ENCODE measurements at regions not wholly inside any gene's neighbourhood (a gene's known extent, or its start where the extent isn't known, plus 50 kb on each side); places are given as distances from the start of the nearest gene placed in this dataset.

DNA sequence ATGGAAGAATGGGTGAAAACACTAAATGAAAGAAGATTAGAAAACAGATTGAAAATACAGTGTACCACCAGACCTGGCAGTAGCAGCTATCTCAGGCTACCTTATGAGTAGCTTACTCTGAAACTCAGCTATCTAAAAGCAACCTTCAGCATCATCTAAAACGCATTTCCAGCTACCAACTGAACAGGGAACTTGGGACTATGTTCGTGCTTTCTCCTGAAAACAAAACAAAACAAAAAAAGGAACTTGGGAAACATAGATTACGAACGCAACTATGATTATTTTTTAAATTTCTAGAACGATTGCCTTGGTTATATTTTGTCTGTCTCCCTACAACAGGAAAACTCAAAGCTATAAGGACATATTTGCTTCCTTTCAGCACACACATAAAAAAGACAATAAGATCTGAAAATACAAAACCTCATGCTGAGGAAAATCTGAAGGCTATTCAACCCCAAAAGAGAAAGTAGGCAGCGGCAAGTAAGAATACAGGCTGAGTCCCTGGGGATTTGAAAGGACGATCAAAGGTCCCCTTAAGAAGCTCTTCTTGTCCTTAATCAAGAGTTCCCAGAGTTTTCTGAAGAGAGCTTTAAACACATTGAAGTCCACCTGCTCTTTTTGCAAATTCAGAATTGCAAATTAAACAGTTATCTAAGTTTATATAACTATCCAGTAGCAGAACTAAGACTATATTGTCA lies 53.4 kb downstream of the OR2K2 start:
- Histone ChIP-seq H3K27ac (replicated peaks) (no peak overlapping the region), H3K27me3 (ENCODE audit: insufficient read depth, poor library complexity, severe bottlenecking) (no peaks in the 10 kb centered on the region), H3K4me3 (replicated peaks; ENCODE audit: insufficient read depth, low read length) (no peak overlapping the region)
- TF ChIP-seq POLR2AphosphoS5 (IDR thresholded peaks at IDR 0.05; ENCODE audit: low read depth) (no peak), GABPA (IDR thresholded peaks at IDR 0.05; ENCODE audit: low read depth) (no peak), SPI1 (IDR thresholded peaks at IDR 0.05; ENCODE audit: borderline replicate concordance, low read depth) (no peak)
- TF ChIP-seq, protein P1, sequence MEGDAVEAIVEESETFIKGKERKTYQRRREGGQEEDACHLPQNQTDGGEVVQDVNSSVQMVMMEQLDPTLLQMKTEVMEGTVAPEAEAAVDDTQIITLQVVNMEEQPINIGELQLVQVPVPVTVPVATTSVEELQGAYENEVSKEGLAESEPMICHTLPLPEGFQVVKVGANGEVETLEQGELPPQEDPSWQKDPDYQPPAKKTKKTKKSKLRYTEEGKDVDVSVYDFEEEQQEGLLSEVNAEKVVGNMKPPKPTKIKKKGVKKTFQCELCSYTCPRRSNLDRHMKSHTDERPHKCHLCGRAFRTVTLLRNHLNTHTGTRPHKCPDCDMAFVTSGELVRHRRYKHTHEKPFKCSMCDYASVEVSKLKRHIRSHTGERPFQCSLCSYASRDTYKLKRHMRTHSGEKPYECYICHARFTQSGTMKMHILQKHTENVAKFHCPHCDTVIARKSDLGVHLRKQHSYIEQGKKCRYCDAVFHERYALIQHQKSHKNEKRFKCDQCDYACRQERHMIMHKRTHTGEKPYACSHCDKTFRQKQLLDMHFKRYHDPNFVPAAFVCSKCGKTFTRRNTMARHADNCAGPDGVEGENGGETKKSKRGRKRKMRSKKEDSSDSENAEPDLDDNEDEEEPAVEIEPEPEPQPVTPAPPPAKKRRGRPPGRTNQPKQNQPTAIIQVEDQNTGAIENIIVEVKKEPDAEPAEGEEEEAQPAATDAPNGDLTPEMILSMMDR (IDR thresholded peaks at IDR 0.05; ENCODE audit: insufficient read depth, low read length) = no peak
- TF ChIP-seq, protein P2, sequence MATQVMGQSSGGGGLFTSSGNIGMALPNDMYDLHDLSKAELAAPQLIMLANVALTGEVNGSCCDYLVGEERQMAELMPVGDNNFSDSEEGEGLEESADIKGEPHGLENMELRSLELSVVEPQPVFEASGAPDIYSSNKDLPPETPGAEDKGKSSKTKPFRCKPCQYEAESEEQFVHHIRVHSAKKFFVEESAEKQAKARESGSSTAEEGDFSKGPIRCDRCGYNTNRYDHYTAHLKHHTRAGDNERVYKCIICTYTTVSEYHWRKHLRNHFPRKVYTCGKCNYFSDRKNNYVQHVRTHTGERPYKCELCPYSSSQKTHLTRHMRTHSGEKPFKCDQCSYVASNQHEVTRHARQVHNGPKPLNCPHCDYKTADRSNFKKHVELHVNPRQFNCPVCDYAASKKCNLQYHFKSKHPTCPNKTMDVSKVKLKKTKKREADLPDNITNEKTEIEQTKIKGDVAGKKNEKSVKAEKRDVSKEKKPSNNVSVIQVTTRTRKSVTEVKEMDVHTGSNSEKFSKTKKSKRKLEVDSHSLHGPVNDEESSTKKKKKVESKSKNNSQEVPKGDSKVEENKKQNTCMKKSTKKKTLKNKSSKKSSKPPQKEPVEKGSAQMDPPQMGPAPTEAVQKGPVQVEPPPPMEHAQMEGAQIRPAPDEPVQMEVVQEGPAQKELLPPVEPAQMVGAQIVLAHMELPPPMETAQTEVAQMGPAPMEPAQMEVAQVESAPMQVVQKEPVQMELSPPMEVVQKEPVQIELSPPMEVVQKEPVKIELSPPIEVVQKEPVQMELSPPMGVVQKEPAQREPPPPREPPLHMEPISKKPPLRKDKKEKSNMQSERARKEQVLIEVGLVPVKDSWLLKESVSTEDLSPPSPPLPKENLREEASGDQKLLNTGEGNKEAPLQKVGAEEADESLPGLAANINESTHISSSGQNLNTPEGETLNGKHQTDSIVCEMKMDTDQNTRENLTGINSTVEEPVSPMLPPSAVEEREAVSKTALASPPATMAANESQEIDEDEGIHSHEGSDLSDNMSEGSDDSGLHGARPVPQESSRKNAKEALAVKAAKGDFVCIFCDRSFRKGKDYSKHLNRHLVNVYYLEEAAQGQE (IDR thresholded peaks at IDR 0.05; ENCODE audit: insufficient replicate concordance, low read depth) = no peak
- DNase-seq (ENCODE audit: low read depth in 1 of 2, low spot score in 1 of 2) = no peak

DNA sequence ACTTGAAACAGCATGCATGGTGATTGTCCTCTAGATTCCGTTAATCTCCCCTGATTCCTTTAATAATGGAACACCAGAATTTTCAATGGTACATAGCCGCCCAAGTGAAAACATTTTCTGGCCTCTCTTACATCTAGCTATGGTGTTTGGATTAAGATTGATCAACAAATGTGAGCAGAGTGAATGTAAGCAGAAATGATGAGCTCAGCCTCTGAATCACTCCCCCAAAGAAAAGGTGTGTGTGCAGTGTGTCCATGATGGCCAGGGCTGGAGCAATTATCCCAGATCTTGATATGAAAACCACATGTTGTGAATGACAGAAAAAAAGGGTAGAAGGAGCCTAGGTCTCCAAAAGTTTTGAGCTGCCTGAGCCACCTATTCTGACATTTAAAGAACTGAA lies 55.3 kb downstream of the OR2K2 start:
- Histone ChIP-seq H3K27me3 (ENCODE audit: insufficient read depth, poor library complexity, severe bottlenecking) (no peaks in the 10 kb centered on the region), H3K4me3 (replicated peaks; ENCODE audit: insufficient read depth, low read length) (no peak overlapping the region), H3K27ac (replicated peaks) (no peak overlapping the region)
- TF ChIP-seq, protein P1 (IDR thresholded peaks at IDR 0.05; ENCODE audit: insufficient read depth, low read length) = no peak
- TF ChIP-seq, protein P2 (IDR thresholded peaks at IDR 0.05; ENCODE audit: insufficient replicate concordance, low read depth) = no peak
- TF ChIP-seq GABPA (IDR thresholded peaks at IDR 0.05; ENCODE audit: low read depth) = no peak
- TF ChIP-seq POLR2AphosphoS5 (IDR thresholded peaks at IDR 0.05; ENCODE audit: low read depth) = no peak
- no peak for TF ChIP-seq SPI1 (IDR thresholded peaks at IDR 0.05; ENCODE audit: borderline replicate concordance, low read depth)
- no peak for DNase-seq (ENCODE audit: low read depth in 1 of 2, low spot score in 1 of 2)

DNA sequence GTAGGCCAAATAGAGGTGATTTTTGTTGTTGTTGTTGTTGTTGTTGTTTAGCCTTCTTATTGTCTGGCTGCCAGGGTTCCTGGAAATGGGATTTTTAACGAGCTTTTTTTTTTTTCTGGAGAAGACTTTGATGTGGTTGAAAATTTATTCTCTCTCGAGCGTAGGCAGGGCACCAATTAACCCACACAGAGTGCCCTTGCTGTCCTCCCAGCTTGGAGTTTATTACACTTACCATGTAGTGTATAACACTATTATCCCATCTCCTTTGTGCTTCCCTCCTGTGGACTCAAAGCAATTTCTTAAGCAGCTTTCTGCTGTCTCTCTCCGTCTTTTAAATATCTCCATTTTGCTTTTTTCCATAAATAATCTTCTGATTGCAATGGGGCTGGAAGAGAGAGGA lies 57.4 kb downstream of the OR2K2 start:
- TF ChIP-seq, protein P2 (IDR thresholded peaks at IDR 0.05; ENCODE audit: insufficient replicate concordance, low read depth) = no peak
- TF ChIP-seq, protein P1 (IDR thresholded peaks at IDR 0.05; ENCODE audit: insufficient read depth, low read length) = no peak
- TF ChIP-seq POLR2AphosphoS5 (IDR thresholded peaks at IDR 0.05; ENCODE audit: low read depth) (no peak), SPI1 (IDR thresholded peaks at IDR 0.05; ENCODE audit: borderline replicate concordance, low read depth) (no peak), GABPA (IDR thresholded peaks at IDR 0.05; ENCODE audit: low read depth) (no peak)
- no peak for DNase-seq (ENCODE audit: low read depth in 1 of 2, low spot score in 1 of 2)
- no peak overlapping the region for H3K27ac ChIP-seq (replicated peaks)
- H3K4me3 ChIP-seq (replicated peaks; ENCODE audit: insufficient read depth, low read length) = no peak overlapping the region
- H3K27me3 ChIP-seq (ENCODE audit: insufficient read depth, poor library complexity, severe bottlenecking) = no peaks in the 10 kb centered on the region

Data from HL-60 (cell line).